RWPE1 (cell line): ENCODE measurements at regions not wholly inside any gene's neighbourhood (a gene's known extent, or its start where the extent isn't known, plus 50 kb on each side); places are given as distances from the start of the nearest gene placed in this dataset.

Source experiments
- CTCF ChIA-PET: fragments of 350-600 bp; sonication (Branson Sonifier 250); formaldehyde crosslinking; extraction: SDS; loops from one replicate; lab custom pipeline; 2021; lab: Yijun Ruan, JAX
- POLR2A ChIA-PET: fragments of 400-600 bp; formaldehyde crosslinking; extraction: SDS; loops from one replicate; lab custom pipeline; 2020; ENCODE audit warnings: antibody characterized with exemption; ENCODE audit not compliant: low non-redundant PET; lab: Yijun Ruan, JAX
- DNase-seq: peaks from one replicate; pipeline ENCODE4 v3.0.0; 2012; ENCODE audit warnings: low spot score
- H3K27ac ChIP-seq: fragments of 450-650 bp; 2 replicates; pipeline ENCODE4 v1.5.1; 2017
- TF ChIP-seq, protein P1 (sequence below): fragments of 450-650 bp; conservative IDR thresholded peaks from 2 replicates; pipeline ENCODE4 v1.5.1; 2017; ENCODE audit warnings: low read depth, mild to moderate bottlenecking

GRCh38 chr7:106358103-106358663, 73.4 kb upstream of the NAMPT start:
- no peak overlapping the region for H3K27ac ChIP-seq
- ChIA-PET CTCF (interaction anchor here (0.6 kb wide), 1 partner anchor 43 kb away, joined by 3 read pairs; no protein-coding TSS in a partner anchor), POLR2A (no interaction called here)
- TF ChIP-seq, protein P1, sequence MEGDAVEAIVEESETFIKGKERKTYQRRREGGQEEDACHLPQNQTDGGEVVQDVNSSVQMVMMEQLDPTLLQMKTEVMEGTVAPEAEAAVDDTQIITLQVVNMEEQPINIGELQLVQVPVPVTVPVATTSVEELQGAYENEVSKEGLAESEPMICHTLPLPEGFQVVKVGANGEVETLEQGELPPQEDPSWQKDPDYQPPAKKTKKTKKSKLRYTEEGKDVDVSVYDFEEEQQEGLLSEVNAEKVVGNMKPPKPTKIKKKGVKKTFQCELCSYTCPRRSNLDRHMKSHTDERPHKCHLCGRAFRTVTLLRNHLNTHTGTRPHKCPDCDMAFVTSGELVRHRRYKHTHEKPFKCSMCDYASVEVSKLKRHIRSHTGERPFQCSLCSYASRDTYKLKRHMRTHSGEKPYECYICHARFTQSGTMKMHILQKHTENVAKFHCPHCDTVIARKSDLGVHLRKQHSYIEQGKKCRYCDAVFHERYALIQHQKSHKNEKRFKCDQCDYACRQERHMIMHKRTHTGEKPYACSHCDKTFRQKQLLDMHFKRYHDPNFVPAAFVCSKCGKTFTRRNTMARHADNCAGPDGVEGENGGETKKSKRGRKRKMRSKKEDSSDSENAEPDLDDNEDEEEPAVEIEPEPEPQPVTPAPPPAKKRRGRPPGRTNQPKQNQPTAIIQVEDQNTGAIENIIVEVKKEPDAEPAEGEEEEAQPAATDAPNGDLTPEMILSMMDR = no peak
- DNase-seq = no peak

- no peak overlapping the region for H3K27ac ChIP-seq
- TF ChIP-seq, protein P1 = no peak
- no peak for DNase-seq
- POLR2A ChIA-PET = no interaction called here
- CTCF ChIA-PET = no interaction called here
Observed at GRCh38 chr7:106357675-106358074, 72.9 kb upstream of the NAMPT start.

- DNase-seq = no peak
- H3K27ac ChIP-seq = no peak overlapping the region
- TF ChIP-seq, protein P1 = no peak
- CTCF ChIA-PET = no interaction called here
- POLR2A ChIA-PET = no interaction called here
Observed at GRCh38 chr7:106354822-106355221, 70.0 kb upstream of the NAMPT start.

DNA sequence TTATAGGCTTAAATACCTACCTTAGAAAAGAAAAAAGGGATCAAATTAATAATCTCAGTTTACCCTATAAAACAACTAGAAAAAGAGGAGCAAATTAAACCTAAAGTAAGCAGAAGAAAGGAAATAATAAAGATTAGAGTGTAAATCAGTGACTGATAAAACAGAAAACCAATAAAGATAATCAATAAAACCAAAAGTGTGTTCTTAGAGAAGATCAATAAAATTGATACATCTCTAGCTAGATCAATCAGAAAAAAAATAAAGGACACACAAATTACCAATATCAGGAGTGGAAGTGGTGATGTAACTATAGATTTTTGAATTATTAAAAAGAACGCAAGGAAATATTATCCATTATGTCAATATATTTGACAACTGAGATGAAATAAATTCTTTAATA, 69.2 kb upstream of the NAMPT start:
- CTCF ChIA-PET = no interaction called here
- TF ChIP-seq, protein P1 = no peak
- no peak overlapping the region for H3K27ac ChIP-seq
- no peak for DNase-seq
- POLR2A ChIA-PET = no interaction called here

DNA sequence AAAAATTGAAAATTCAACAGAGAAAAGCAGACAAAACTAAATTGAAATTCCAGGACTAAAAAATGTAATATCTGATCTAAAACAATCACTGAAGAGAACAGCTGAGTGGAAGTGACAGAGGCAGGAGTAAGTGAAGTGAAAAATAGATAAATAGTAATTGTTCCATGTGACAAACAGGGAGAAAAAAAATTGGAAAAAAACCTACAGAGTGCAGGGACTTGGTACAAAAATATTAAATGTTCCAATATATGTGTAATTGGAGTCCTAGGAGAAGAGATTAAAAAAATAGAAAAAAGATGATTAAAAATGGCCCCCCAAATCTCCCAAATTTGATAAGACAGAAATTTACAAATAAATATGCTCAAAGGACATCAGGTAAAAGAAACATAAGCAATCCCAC, 63.4 kb upstream of the NAMPT start:
- ChIA-PET CTCF (no interaction called here), POLR2A (no interaction called here)
- H3K27ac ChIP-seq = no peak overlapping the region
- TF ChIP-seq, protein P1 = no peak
- DNase-seq = no peak

DNA sequence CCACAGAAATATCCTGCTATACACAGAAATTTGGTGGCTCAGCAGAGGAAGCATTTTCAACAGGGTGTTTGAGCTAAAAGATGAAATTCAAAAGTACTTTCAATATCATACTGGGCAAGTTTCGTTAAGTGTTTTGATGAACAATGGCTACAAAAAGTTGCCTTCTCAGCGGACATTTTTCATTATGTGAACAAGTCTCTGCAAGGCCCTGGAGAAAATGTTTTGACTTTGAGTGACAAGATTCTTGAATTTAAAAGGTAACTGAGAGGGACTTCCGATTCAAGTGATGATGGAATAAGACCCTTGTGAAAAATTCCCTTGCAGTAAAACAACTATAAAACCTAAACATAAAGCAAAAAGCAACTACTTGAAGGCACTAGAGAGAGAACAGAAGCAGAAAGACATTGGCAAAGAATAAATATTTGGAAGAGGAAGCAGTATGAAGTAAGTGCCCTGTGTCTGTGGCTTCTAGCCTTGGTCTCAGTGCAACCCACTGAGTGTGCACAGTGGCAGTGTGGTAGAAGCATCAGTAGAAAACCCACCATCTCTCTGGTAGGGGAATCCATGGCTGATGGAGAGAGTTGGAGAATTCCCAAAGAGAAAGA, 62.5 kb upstream of the NAMPT start:
- no peak for DNase-seq
- ChIA-PET POLR2A (no interaction called here), CTCF (no interaction called here)
- no peak overlapping the region for H3K27ac ChIP-seq
- TF ChIP-seq, protein P1 = no peak
